H9 (cell line): ENCODE measurements at regions not wholly inside any gene's neighbourhood (a gene's known extent, or its start where the extent isn't known, plus 50 kb on each side); places are given as distances from the start of the nearest gene placed in this dataset.
A peak's percentile ranks its signal among the peaks of the same experiment; 100 is the strongest.

Experiments used
- DNase-seq: peaks from one replicate; pipeline ENCODE4 v3.0.0-alpha.2; 2017
- H2AFZ ChIP-seq: one replicate; pipeline ENCODE4 v1.6.1; 2013; ENCODE audit warnings: mild to moderate bottlenecking, low read length, control low read depth, moderate library complexity
- H2AK5ac ChIP-seq: 2 replicates; pipeline ENCODE4 v1.6.1; 2013; ENCODE audit warnings: low read length, control low read depth, mixed read lengths; ENCODE audit not compliant: insufficient read length
- H2BK120ac ChIP-seq: one replicate; pipeline ENCODE4 v1.6.1; 2013; ENCODE audit warnings: low read depth, mild to moderate bottlenecking, low read length, control low read depth, inconsistent platforms; ENCODE audit not compliant: poor library complexity, severe bottlenecking
- H2BK12ac ChIP-seq: 2 replicates; pipeline ENCODE4 v1.6.1; 2013; ENCODE audit warnings: low read length, control low read depth, mixed read lengths, low read depth; ENCODE audit not compliant: insufficient read length
- H2BK15ac ChIP-seq: 2 replicates; pipeline ENCODE4 v1.6.1; 2013; ENCODE audit warnings: low read depth, low read length, control low read depth
- H2BK20ac ChIP-seq: one replicate; pipeline ENCODE4 v1.6.1; 2013; ENCODE audit warnings: low read depth, mild to moderate bottlenecking, low read length, control low read depth, inconsistent platforms; ENCODE audit not compliant: poor library complexity, severe bottlenecking
- H2BK5ac ChIP-seq: 2 replicates; pipeline ENCODE4 v1.6.1; 2013; ENCODE audit warnings: low read length, control low read depth, mixed read lengths; ENCODE audit not compliant: insufficient read length
- H3K14ac ChIP-seq: 2 replicates; pipeline ENCODE4 v1.6.1; 2013; ENCODE audit warnings: low read length, control low read depth; ENCODE audit not compliant: insufficient read depth
- H3K18ac ChIP-seq: 2 replicates; pipeline ENCODE4 v1.6.1; 2013; ENCODE audit warnings: low read depth, mild to moderate bottlenecking, mixed read lengths, low read length, control low read depth; ENCODE audit not compliant: insufficient read length
- H3K23ac ChIP-seq: 2 replicates; pipeline ENCODE4 v1.6.1; 2013; ENCODE audit warnings: low read length, control low read depth, mixed read lengths, low read depth; ENCODE audit not compliant: insufficient read length
- H3K23me2 ChIP-seq: 2 replicates; pipeline ENCODE4 v1.6.1; 2013; ENCODE audit warnings: low read depth, mild to moderate bottlenecking, mixed read lengths, low read length, control low read depth; ENCODE audit not compliant: insufficient read length, poor library complexity, severe bottlenecking
- H3K27ac ChIP-seq: 2 replicates; pipeline ENCODE4 v1.5.1; 2013; ENCODE audit warnings: low read length, control low read depth, mixed read lengths, low read depth; ENCODE audit not compliant: insufficient read length
- H3K27me3 ChIP-seq: 2 replicates; pipeline ENCODE4 v1.6.1; 2013; ENCODE audit warnings: low read length, control low read depth, inconsistent platforms; ENCODE audit not compliant: insufficient read depth
- H3K4ac ChIP-seq: 2 replicates; pipeline ENCODE4 v1.6.1; 2013; ENCODE audit warnings: low read depth, mild to moderate bottlenecking, control low read depth, inconsistent platforms, low read length, moderate library complexity
- H3K4me1 ChIP-seq: 2 replicates; pipeline ENCODE4 v1.6.1; 2013; ENCODE audit warnings: low read length, control low read depth, inconsistent platforms; ENCODE audit not compliant: insufficient read depth
- H3K4me2 ChIP-seq: 2 replicates; pipeline ENCODE4 v1.6.1; 2013; ENCODE audit warnings: low read length, control low read depth, mixed read lengths; ENCODE audit not compliant: insufficient read length, insufficient read depth
- H3K56ac ChIP-seq: 2 replicates; pipeline ENCODE4 v1.6.1; 2013; ENCODE audit warnings: low read depth, mild to moderate bottlenecking, mixed read lengths, low read length, control low read depth; ENCODE audit not compliant: insufficient read length
- H3K79me1 ChIP-seq: 2 replicates; pipeline ENCODE4 v1.6.1; 2013; ENCODE audit warnings: low read depth, mild to moderate bottlenecking, moderate library complexity, low read length, control low read depth, inconsistent platforms; ENCODE audit not compliant: insufficient read depth, poor library complexity, severe bottlenecking
- H3K79me2 ChIP-seq: 2 replicates; pipeline ENCODE4 v1.6.1; 2013; ENCODE audit warnings: low read length, control low read depth, inconsistent platforms; ENCODE audit not compliant: insufficient read depth
- H3K9ac ChIP-seq: 2 replicates; pipeline ENCODE4 v1.6.1; 2013; ENCODE audit warnings: low read length, control low read depth, mixed read lengths; ENCODE audit not compliant: insufficient read length; ENCODE audit errors: extremely low read depth
- H3K9me3 ChIP-seq: one replicate; pipeline ENCODE4 v1.6.1; 2013; ENCODE audit warnings: low read depth, low read length, inconsistent platforms; ENCODE audit not compliant: control insufficient read depth
- H3T11ph ChIP-seq: one replicate; pipeline ENCODE4 v1.6.1; 2013; ENCODE audit warnings: mild to moderate bottlenecking, low read length, control low read depth, inconsistent platforms
- H4K20me1 ChIP-seq: one replicate; pipeline ENCODE4 v1.6.1; 2013; ENCODE audit not compliant: control insufficient read depth, insufficient read length, insufficient read depth
- H4K5ac ChIP-seq: 2 replicates; pipeline ENCODE4 v1.6.1; 2013; ENCODE audit warnings: low read depth, mild to moderate bottlenecking, mixed read lengths, low read length, control low read depth; ENCODE audit not compliant: insufficient read length
- H4K8ac ChIP-seq: replicated peaks from 2 replicates; pipeline ENCODE4 v1.6.1; 2013; ENCODE audit warnings: low read length, control low read depth, mixed read lengths, low read depth; ENCODE audit not compliant: insufficient read length
- H4K91ac ChIP-seq: 2 replicates; pipeline ENCODE4 v1.6.1; 2013; ENCODE audit warnings: low read depth, mild to moderate bottlenecking, moderate library complexity, mixed read lengths, low read length, control low read depth; ENCODE audit not compliant: insufficient read length
- H3K27ac Mint-ChIP-seq, 3 experiments: 2 replicates in 2 of 3; 3 replicates in 1 of 3; pipeline ENCODE4 v1.8.0; 2020 to 2021; ENCODE audit warnings: mixed read lengths in 3 of 3, mild to moderate bottlenecking in 1 of 3, moderate library complexity in 1 of 3
- H3K27me3 Mint-ChIP-seq: 2 replicates; pipeline ENCODE4 v1.8.0; 2021; ENCODE audit warnings: low read depth, mild to moderate bottlenecking, moderate library complexity, mixed read lengths
- H3K36me3 Mint-ChIP-seq, 3 experiments: 2 replicates in 2 of 3; 3 replicates in 1 of 3; pipeline ENCODE4 v1.8.0; 2020 to 2021; ENCODE audit warnings: low read depth in 3 of 3, mixed read lengths in 3 of 3; ENCODE audit not compliant: insufficient read depth in 1 of 3
- H3K4me1 Mint-ChIP-seq, 2 experiments: 2 replicates each; pipeline ENCODE4 v1.8.0; 2020; ENCODE audit warnings: mixed read lengths in 2 of 2
- H3K4me3 Mint-ChIP-seq, 2 experiments: 2 replicates in 1 of 2; 3 replicates in 1 of 2; pipeline ENCODE4 v1.8.0; 2020 to 2021; ENCODE audit warnings: mild to moderate bottlenecking in 2 of 2, mixed read lengths in 2 of 2, moderate library complexity in 1 of 2
- H3K9me3 Mint-ChIP-seq, 2 experiments: 2 replicates in 1 of 2; 3 replicates in 1 of 2; pipeline ENCODE4 v1.8.0; 2020; ENCODE audit warnings: mild to moderate bottlenecking in 2 of 2, mixed read lengths in 2 of 2, moderate library complexity in 1 of 2
- WGBS: extraction: QIAGEN DNeasy Blood & Tissue Kit; methylation state at CpG from one replicate; pipeline ENCODE4 v1.1.7; 2013; ENCODE audit warnings: missing lambda C conversion rate, low lambda C conversion rate, mixed read lengths; ENCODE audit not compliant: insufficient read length; ENCODE audit errors: extremely low coverage; 5-methylcytosine and 5-hydroxymethylcytosine counted together
- TF ChIP-seq, protein P1 (sequence below): fragments of 200-600 bp; sonication (generic); conservative IDR thresholded peaks from 3 replicates; pipeline ENCODE4 v1.8.0; 2021; ENCODE audit warnings: antibody characterized with exemption, mild to moderate bottlenecking

DNA sequence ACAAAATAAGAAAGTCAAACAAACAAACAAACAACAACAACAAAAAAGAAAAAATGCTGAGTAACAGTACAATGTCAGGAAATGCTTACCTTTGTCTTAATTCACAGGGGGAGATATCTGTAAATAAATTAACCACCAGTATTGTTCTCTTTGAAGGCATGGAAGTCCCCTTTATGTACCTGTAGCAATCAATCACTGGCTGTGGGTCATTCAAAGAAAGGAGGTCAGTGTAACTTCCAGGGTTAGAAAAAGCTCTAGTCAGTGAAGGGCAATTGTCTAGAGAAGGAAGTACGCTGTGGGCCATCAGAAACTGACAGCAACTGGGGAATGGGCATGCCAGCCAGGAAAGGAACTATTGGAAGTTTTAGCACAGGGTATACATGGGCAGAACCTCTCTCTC, 121.5 kb upstream of the LUZP2 start:
- H3T11ph ChIP-seq, result no peak overlapping the region
- WGBS, result no CpG with 5 or more reads among the region's 1 CpG
- TF ChIP-seq, protein P1, sequence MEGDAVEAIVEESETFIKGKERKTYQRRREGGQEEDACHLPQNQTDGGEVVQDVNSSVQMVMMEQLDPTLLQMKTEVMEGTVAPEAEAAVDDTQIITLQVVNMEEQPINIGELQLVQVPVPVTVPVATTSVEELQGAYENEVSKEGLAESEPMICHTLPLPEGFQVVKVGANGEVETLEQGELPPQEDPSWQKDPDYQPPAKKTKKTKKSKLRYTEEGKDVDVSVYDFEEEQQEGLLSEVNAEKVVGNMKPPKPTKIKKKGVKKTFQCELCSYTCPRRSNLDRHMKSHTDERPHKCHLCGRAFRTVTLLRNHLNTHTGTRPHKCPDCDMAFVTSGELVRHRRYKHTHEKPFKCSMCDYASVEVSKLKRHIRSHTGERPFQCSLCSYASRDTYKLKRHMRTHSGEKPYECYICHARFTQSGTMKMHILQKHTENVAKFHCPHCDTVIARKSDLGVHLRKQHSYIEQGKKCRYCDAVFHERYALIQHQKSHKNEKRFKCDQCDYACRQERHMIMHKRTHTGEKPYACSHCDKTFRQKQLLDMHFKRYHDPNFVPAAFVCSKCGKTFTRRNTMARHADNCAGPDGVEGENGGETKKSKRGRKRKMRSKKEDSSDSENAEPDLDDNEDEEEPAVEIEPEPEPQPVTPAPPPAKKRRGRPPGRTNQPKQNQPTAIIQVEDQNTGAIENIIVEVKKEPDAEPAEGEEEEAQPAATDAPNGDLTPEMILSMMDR, result no peak
- no peaks in the 10 kb centered on the region for H3K79me2 ChIP-seq
- no peak overlapping the region for H2BK5ac ChIP-seq
- H3K14ac ChIP-seq, result no peak overlapping the region
- no peak overlapping the region for H3K4ac ChIP-seq
- Mint-ChIP-seq H3K36me3 (no peaks in the 10 kb centered on the region), H3K27me3 (no peaks in the 10 kb centered on the region), H3K4me1 (peaks cover 10 to 12% of the 10 kb centered on the region in 2 experiments), H3K27ac (peak overlapping the region in 2 of 3 experiments; percentile 37 to 54; a peak in 3 of 7 replicates), H3K9me3 (no peaks in the 10 kb centered on the region), H3K4me3 (no peak overlapping the region)
- H3K27ac ChIP-seq, result no peak overlapping the region
- no peaks in the 10 kb centered on the region for H4K20me1 ChIP-seq
- H3K4me1 ChIP-seq, result no peaks in the 10 kb centered on the region
- H3K79me1 ChIP-seq, result no peaks in the 10 kb centered on the region
- no peak overlapping the region for H2BK120ac ChIP-seq
- no peak overlapping the region for H4K5ac ChIP-seq
- no peak overlapping the region for H3K18ac ChIP-seq
- H3K4me2 ChIP-seq, result no peak overlapping the region
- H3K23ac ChIP-seq, result no peak overlapping the region
- H3K27me3 ChIP-seq, result no peaks in the 10 kb centered on the region
- no peak overlapping the region for H2BK15ac ChIP-seq
- no peaks in the 10 kb centered on the region for H3K23me2 ChIP-seq
- no peak overlapping the region for H3K56ac ChIP-seq
- no peak for DNase-seq
- H3K9ac ChIP-seq, result no peak overlapping the region
- H3K9me3 ChIP-seq, result no peaks in the 10 kb centered on the region
- H2BK12ac ChIP-seq, result no peak overlapping the region
- no peak overlapping the region for H2AK5ac ChIP-seq
- H2BK20ac ChIP-seq, result no peak overlapping the region
- H4K8ac ChIP-seq, result no peak overlapping the region
- no peak overlapping the region for H4K91ac ChIP-seq
- no peak overlapping the region for H2AFZ ChIP-seq
